Trophoblast cell (in vitro differentiated cells and primary cell): ENCODE measurements at regions not wholly inside any gene's neighbourhood (a gene's known extent, or its start where the extent isn't known, plus 50 kb on each side); places are given as distances from the start of the nearest gene placed in this dataset.

Experiments
- DNase-seq, 2 donors: peaks; one replicate each; pipeline ENCODE4 v3.0.0-alpha.2; 2016
- H2AFZ ChIP-seq: 2 replicates; pipeline ENCODE4 v1.6.1; 2013; ENCODE audit warnings: low read length, moderate library complexity, mild to moderate bottlenecking; ENCODE audit not compliant: insufficient read depth, poor library complexity
- H2AK5ac ChIP-seq: 2 replicates; pipeline ENCODE4 v1.6.1; 2013; ENCODE audit warnings: mild to moderate bottlenecking, low read length
- H2BK120ac ChIP-seq: 2 replicates; pipeline ENCODE4 v1.6.1; 2013; ENCODE audit warnings: low read length, mild to moderate bottlenecking, moderate library complexity; ENCODE audit not compliant: insufficient read depth, poor library complexity
- H2BK12ac ChIP-seq: 2 replicates; pipeline ENCODE4 v1.6.1; 2013; ENCODE audit warnings: mild to moderate bottlenecking, low read length, moderate library complexity
- H2BK5ac ChIP-seq: 2 replicates; pipeline ENCODE4 v1.6.1; 2013; ENCODE audit warnings: low read length, low read depth, moderate library complexity, mild to moderate bottlenecking; ENCODE audit not compliant: poor library complexity
- H3K14ac ChIP-seq: 2 replicates; pipeline ENCODE4 v1.6.1; 2013; ENCODE audit warnings: mild to moderate bottlenecking, low read length
- H3K18ac ChIP-seq: 2 replicates; pipeline ENCODE4 v1.6.1; 2013; ENCODE audit warnings: mild to moderate bottlenecking, low read length
- H3K23ac ChIP-seq: 2 replicates; pipeline ENCODE4 v1.6.1; 2013; ENCODE audit warnings: low read length
- H3K27ac ChIP-seq: 2 replicates; pipeline ENCODE4 v1.5.1; 2013; ENCODE audit warnings: low read depth, mild to moderate bottlenecking, inconsistent platforms, low read length, moderate library complexity
- H3K27me3 ChIP-seq: 2 replicates; pipeline ENCODE4 v1.6.1; 2013; ENCODE audit warnings: inconsistent platforms, mild to moderate bottlenecking, low read length, moderate library complexity; ENCODE audit not compliant: insufficient read depth
- H3K36me3 ChIP-seq, 2 experiments: 1 replicate in 1 of 2; 2 replicates in 1 of 2; pipeline ENCODE4 v1.6.1; 2013; ENCODE audit warnings: low read length in 2 of 2, mild to moderate bottlenecking in 2 of 2, moderate library complexity in 1 of 2; ENCODE audit not compliant: insufficient read depth in 2 of 2, control insufficient read depth in 1 of 2
- H3K4ac ChIP-seq: 2 replicates; pipeline ENCODE4 v1.6.1; 2013; ENCODE audit warnings: low read depth, mild to moderate bottlenecking, low read length, moderate library complexity
- H3K4me1 ChIP-seq, 2 experiments: 1 replicate in 1 of 2; 2 replicates in 1 of 2; pipeline ENCODE4 v1.6.1; 2013; ENCODE audit warnings: low read length in 2 of 2, mild to moderate bottlenecking in 2 of 2, moderate library complexity in 1 of 2; ENCODE audit not compliant: insufficient read depth in 2 of 2, control insufficient read depth in 1 of 2
- H3K4me2 ChIP-seq: 2 replicates; pipeline ENCODE4 v1.6.1; 2013; ENCODE audit warnings: inconsistent platforms, mild to moderate bottlenecking, low read length, moderate library complexity
- H3K4me3 ChIP-seq: 2 replicates; pipeline ENCODE4 v1.5.1; 2013; ENCODE audit warnings: mild to moderate bottlenecking, low read depth, low read length, inconsistent platforms
- H3K79me1 ChIP-seq: one replicate; pipeline ENCODE4 v1.6.1; 2013; ENCODE audit warnings: low read length
- H3K79me2 ChIP-seq: 2 replicates; pipeline ENCODE4 v1.6.1; 2013; ENCODE audit warnings: low read length, mild to moderate bottlenecking; ENCODE audit not compliant: control insufficient read depth, insufficient read depth, poor library complexity
- H3K9ac ChIP-seq: 2 replicates; pipeline ENCODE4 v1.6.1; 2013; ENCODE audit warnings: mild to moderate bottlenecking, low read length
- H3K9me3 ChIP-seq: 2 replicates; pipeline ENCODE4 v1.6.1; 2013; ENCODE audit warnings: low read depth, mild to moderate bottlenecking, control low read depth, inconsistent platforms, low read length; ENCODE audit not compliant: insufficient read depth
- H4K12ac ChIP-seq: 2 replicates; pipeline ENCODE4 v1.6.1; 2013; ENCODE audit warnings: low read depth, mild to moderate bottlenecking, low read length, moderate library complexity
- H4K8ac ChIP-seq: 2 replicates; pipeline ENCODE4 v1.6.1; 2013; ENCODE audit warnings: low read depth, mild to moderate bottlenecking, low read length, moderate library complexity
- H4K91ac ChIP-seq: one replicate; pipeline ENCODE4 v1.6.1; 2013; ENCODE audit warnings: low read depth, mild to moderate bottlenecking, low read length, moderate library complexity
- WGBS: extraction: QIAGEN DNeasy Blood & Tissue Kit; methylation state at CpG from one replicate; pipeline ENCODE4 v1.1.7; 2013; ENCODE audit warnings: missing lambda C conversion rate; ENCODE audit not compliant: insufficient read length, insufficient coverage; ENCODE audit errors: extremely low coverage; 5-methylcytosine and 5-hydroxymethylcytosine counted together

- H4K12ac ChIP-seq: no peak overlapping the region
- no peak overlapping the region for H2AFZ ChIP-seq
- H2BK5ac ChIP-seq: no peak overlapping the region
- no peak overlapping the region for H2BK12ac ChIP-seq
- H4K91ac ChIP-seq: no peak overlapping the region
- H3K9me3 ChIP-seq: no peaks in the 10 kb centered on the region
- no peaks in the 10 kb centered on the region for H3K79me1 ChIP-seq
- no peak overlapping the region for H3K23ac ChIP-seq
- no peaks in the 10 kb centered on the region for H3K79me2 ChIP-seq
- no peak overlapping the region for H3K4ac ChIP-seq
- H3K4me3 ChIP-seq: no peak overlapping the region
- DNase-seq: no peak
- H3K4me2 ChIP-seq: no peak overlapping the region
- no peaks in the 10 kb centered on the region for H3K4me1 ChIP-seq
- H3K27me3 ChIP-seq: no peaks in the 10 kb centered on the region
- H3K9ac ChIP-seq: no peak overlapping the region
- H2AK5ac ChIP-seq: no peak overlapping the region
- H3K27ac ChIP-seq: no peak overlapping the region
- H2BK120ac ChIP-seq: no peak overlapping the region
- H4K8ac ChIP-seq: no peak overlapping the region
- no CpG with 5 or more reads among the region's 1 CpG for WGBS
- H3K18ac ChIP-seq: no peak overlapping the region
- no peaks in the 10 kb centered on the region for H3K36me3 ChIP-seq
- no peak overlapping the region for H3K14ac ChIP-seq
These were observed 85.2 kb upstream of the KCNAB1 start for GRCh38 chr3:156035158-156035557.

GRCh38 chr3:156036258-156037053, 83.9 kb upstream of the KCNAB1 start:
- no peak overlapping the region for H3K4me2 ChIP-seq
- H3K4me3 ChIP-seq: no peak overlapping the region
- H3K14ac ChIP-seq: no peak overlapping the region
- no peaks in the 10 kb centered on the region for H3K79me1 ChIP-seq
- H3K9me3 ChIP-seq: no peaks in the 10 kb centered on the region
- H3K79me2 ChIP-seq: no peaks in the 10 kb centered on the region
- no CpG with 5 or more reads among the region's 6 CpGs for WGBS
- no peak overlapping the region for H2BK5ac ChIP-seq
- no peak overlapping the region for H2AK5ac ChIP-seq
- H4K12ac ChIP-seq: no peak overlapping the region
- no peak overlapping the region for H4K91ac ChIP-seq
- DNase-seq: no peak
- no peak overlapping the region for H2BK12ac ChIP-seq
- no peak overlapping the region for H4K8ac ChIP-seq
- H2BK120ac ChIP-seq: no peak overlapping the region
- H3K23ac ChIP-seq: no peak overlapping the region
- no peak overlapping the region for H3K27ac ChIP-seq
- H3K4me1 ChIP-seq: no peaks in the 10 kb centered on the region
- no peaks in the 10 kb centered on the region for H3K27me3 ChIP-seq
- H3K18ac ChIP-seq: no peak overlapping the region
- no peak overlapping the region for H2AFZ ChIP-seq
- H3K36me3 ChIP-seq: no peaks in the 10 kb centered on the region
- H3K4ac ChIP-seq: no peak overlapping the region
- no peak overlapping the region for H3K9ac ChIP-seq

GRCh38 chr3:156037356-156037755, 83.0 kb upstream of the KCNAB1 start:
- H3K79me2 ChIP-seq: no peaks in the 10 kb centered on the region
- no peak overlapping the region for H2BK120ac ChIP-seq
- H3K14ac ChIP-seq: no peak overlapping the region
- H3K9ac ChIP-seq: no peak overlapping the region
- no peaks in the 10 kb centered on the region for H3K4me1 ChIP-seq
- H2AFZ ChIP-seq: no peak overlapping the region
- no peak overlapping the region for H2BK12ac ChIP-seq
- H2BK5ac ChIP-seq: no peak overlapping the region
- no peak overlapping the region for H4K8ac ChIP-seq
- no peak overlapping the region for H4K91ac ChIP-seq
- DNase-seq: no peak
- H3K4me2 ChIP-seq: no peak overlapping the region
- H3K36me3 ChIP-seq: no peaks in the 10 kb centered on the region
- no peaks in the 10 kb centered on the region for H3K27me3 ChIP-seq
- no peak overlapping the region for H3K23ac ChIP-seq
- H3K27ac ChIP-seq: no peak overlapping the region
- H3K4ac ChIP-seq: no peak overlapping the region
- no peak overlapping the region for H4K12ac ChIP-seq
- no peak overlapping the region for H3K4me3 ChIP-seq
- no peaks in the 10 kb centered on the region for H3K79me1 ChIP-seq
- H2AK5ac ChIP-seq: no peak overlapping the region
- no peaks in the 10 kb centered on the region for H3K9me3 ChIP-seq
- no peak overlapping the region for H3K18ac ChIP-seq

- Histone ChIP-seq H2BK5ac (no peak overlapping the region), H3K4ac (no peak overlapping the region), H2AK5ac (no peak overlapping the region), H3K79me1 (no peaks in the 10 kb centered on the region), H3K18ac (no peak overlapping the region), H3K9me3 (no peaks in the 10 kb centered on the region), H3K36me3 (no peaks in the 10 kb centered on the region), H2BK12ac (no peak overlapping the region), H3K27me3 (no peaks in the 10 kb centered on the region), H4K91ac (no peak overlapping the region), H3K27ac (no peak overlapping the region), H3K4me2 (no peak overlapping the region), H2BK120ac (no peak overlapping the region), H3K79me2 (no peaks in the 10 kb centered on the region), H2AFZ (no peak overlapping the region), H3K4me1 (no peaks in the 10 kb centered on the region), H4K12ac (no peak overlapping the region), H4K8ac (no peak overlapping the region), H3K9ac (no peak overlapping the region), H3K14ac (no peak overlapping the region), H3K23ac (no peak overlapping the region), H3K4me3 (no peak overlapping the region)
- DNase-seq: no peak
- no CpG with 5 or more reads among the region's 1 CpG for WGBS
These were observed 81.5 kb upstream of the KCNAB1 start for GRCh38 chr3:156038869-156039268.
